HL-60 (cell line): ENCODE measurements at regions not wholly inside any gene's neighbourhood (a gene's known extent, or its start where the extent isn't known, plus 50 kb on each side); places are given as distances from the start of the nearest gene placed in this dataset.

ENCODE experiments used
- CTCF ChIP-seq: IDR thresholded peaks from one replicate; pipeline ENCODE4 v1.5.1; 2011; ENCODE audit warnings: low read length, control low read depth, inconsistent platforms; ENCODE audit not compliant: insufficient read depth
- POLR2AphosphoS5 ChIP-seq: IDR thresholded peaks from 2 replicates; pipeline ENCODE4 v1.6.1; 2012; ENCODE audit warnings: low read depth
- REST ChIP-seq: IDR thresholded peaks from 2 replicates; pipeline ENCODE4 v1.6.1; 2012; ENCODE audit warnings: low read depth; ENCODE audit not compliant: insufficient replicate concordance
- SPI1 ChIP-seq: IDR thresholded peaks from 2 replicates; pipeline ENCODE4 v1.6.1; 2012; ENCODE audit warnings: low read depth, mild to moderate bottlenecking, borderline replicate concordance

GRCh38 chr4:188511431-188511830, 372.2 kb downstream of the TRIML1 start:
- TF ChIP-seq CTCF (no peak), REST (no peak), SPI1 (no peak), POLR2AphosphoS5 (no peak)
